Loucy (cell line): ENCODE measurements at regions not wholly inside any gene's neighbourhood (a gene's known extent, or its start where the extent isn't known, plus 50 kb on each side); places are given as distances from the start of the nearest gene placed in this dataset.

Experiments used
- H2AFZ ChIP-seq: fragments of 200-600 bp; sonication (generic); 2 replicates; pipeline ENCODE4 v1.6.0; 2016; ENCODE audit warnings: antibody characterized with exemption, mild to moderate bottlenecking, low read length, moderate library complexity
- H3F3A ChIP-seq: fragments of 200-600 bp; 2 replicates; pipeline ENCODE4 v1.6.0; 2016; ENCODE audit warnings: antibody characterized with exemption, low read depth, mild to moderate bottlenecking
- H3K27me3 ChIP-seq: fragments of 200-600 bp; sonication (generic); 2 replicates; pipeline ENCODE4 v1.6.1; 2014; ENCODE audit warnings: low read length, mild to moderate bottlenecking; ENCODE audit not compliant: insufficient read depth, poor library complexity, severe bottlenecking
- H3K36me3 ChIP-seq: fragments of 200-600 bp; sonication (generic); 2 replicates; pipeline ENCODE4 v1.6.1; 2016; ENCODE audit warnings: low read length; ENCODE audit not compliant: insufficient read depth
- H3K4me1 ChIP-seq: fragments of 200-600 bp; sonication (generic); 2 replicates; pipeline ENCODE4 v1.5.1; 2014; ENCODE audit warnings: low read length, mild to moderate bottlenecking; ENCODE audit not compliant: insufficient read depth, poor library complexity, severe bottlenecking
- H3K4me2 ChIP-seq: fragments of 200-600 bp; sonication (generic); 2 replicates; pipeline ENCODE4 v1.6.0; 2014; ENCODE audit warnings: antibody characterized with exemption, low read length, low read depth, mild to moderate bottlenecking; ENCODE audit not compliant: poor library complexity, severe bottlenecking
- H3K4me3 ChIP-seq: fragments of 200-600 bp; sonication (generic); 2 replicates; pipeline ENCODE4 v1.5.1; 2014; ENCODE audit warnings: low read length, mild to moderate bottlenecking, mixed read lengths; ENCODE audit not compliant: poor library complexity, severe bottlenecking
- H3K79me2 ChIP-seq: fragments of 200-600 bp; sonication (generic); 2 replicates; pipeline ENCODE4 v1.6.1; 2014; ENCODE audit warnings: low read length; ENCODE audit not compliant: insufficient read depth
- H3K9ac ChIP-seq: fragments of 200-600 bp; sonication (generic); 2 replicates; pipeline ENCODE4 v1.6.0; 2014; ENCODE audit warnings: mild to moderate bottlenecking, low read depth, low read length, moderate library complexity; ENCODE audit not compliant: poor library complexity, severe bottlenecking
- H3K9me2 ChIP-seq: fragments of 200-600 bp; sonication (generic); replicated peaks from 2 replicates; pipeline ENCODE4 v1.6.1; 2016; ENCODE audit warnings: low read depth, low read length, mixed read lengths
- H3K9me3 ChIP-seq: fragments of 200-600 bp; sonication (generic); 2 replicates; pipeline ENCODE4 v1.6.1; 2014; ENCODE audit warnings: mild to moderate bottlenecking, antibody characterized with exemption, low read length, low read depth; ENCODE audit not compliant: insufficient read depth
- H4K20me1 ChIP-seq: fragments of 200-600 bp; sonication (generic); 2 replicates; pipeline ENCODE4 v1.6.0; 2014; ENCODE audit warnings: antibody characterized with exemption, low read length, mild to moderate bottlenecking; ENCODE audit not compliant: insufficient read depth, poor library complexity, severe bottlenecking
- EZH2phosphoT487 ChIP-seq: fragments of 200-600 bp; IDR thresholded peaks from 2 replicates; pipeline ENCODE4 v1.6.1; 2018; ENCODE audit warnings: antibody characterized with exemption, mild to moderate bottlenecking, moderate library complexity, borderline replicate concordance
- TF ChIP-seq, protein P1 (sequence below): fragments of 200-600 bp; sonication (generic); conservative IDR thresholded peaks from 2 replicates; pipeline ENCODE4 v1.5.1; 2014; ENCODE audit warnings: mild to moderate bottlenecking, antibody characterized with exemption, low read length

GRCh38 chr5:107010060-107010459, 660.7 kb downstream of the EFNA5 start:
- Histone ChIP-seq H3K4me3 (no peak overlapping the region), H3K9ac (no peak overlapping the region), H3K79me2 (no peaks in the 10 kb centered on the region), H3K4me2 (no peak overlapping the region), H3K36me3 (no peaks in the 10 kb centered on the region), H3K27me3 (no peaks in the 10 kb centered on the region), H3K9me3 (no peaks in the 10 kb centered on the region), H4K20me1 (no peaks in the 10 kb centered on the region), H3K4me1 (no peaks in the 10 kb centered on the region), H3K9me2 (no peaks in the 10 kb centered on the region), H2AFZ (no peak overlapping the region), H3F3A (no peaks in the 10 kb centered on the region)
- TF ChIP-seq, protein P1, sequence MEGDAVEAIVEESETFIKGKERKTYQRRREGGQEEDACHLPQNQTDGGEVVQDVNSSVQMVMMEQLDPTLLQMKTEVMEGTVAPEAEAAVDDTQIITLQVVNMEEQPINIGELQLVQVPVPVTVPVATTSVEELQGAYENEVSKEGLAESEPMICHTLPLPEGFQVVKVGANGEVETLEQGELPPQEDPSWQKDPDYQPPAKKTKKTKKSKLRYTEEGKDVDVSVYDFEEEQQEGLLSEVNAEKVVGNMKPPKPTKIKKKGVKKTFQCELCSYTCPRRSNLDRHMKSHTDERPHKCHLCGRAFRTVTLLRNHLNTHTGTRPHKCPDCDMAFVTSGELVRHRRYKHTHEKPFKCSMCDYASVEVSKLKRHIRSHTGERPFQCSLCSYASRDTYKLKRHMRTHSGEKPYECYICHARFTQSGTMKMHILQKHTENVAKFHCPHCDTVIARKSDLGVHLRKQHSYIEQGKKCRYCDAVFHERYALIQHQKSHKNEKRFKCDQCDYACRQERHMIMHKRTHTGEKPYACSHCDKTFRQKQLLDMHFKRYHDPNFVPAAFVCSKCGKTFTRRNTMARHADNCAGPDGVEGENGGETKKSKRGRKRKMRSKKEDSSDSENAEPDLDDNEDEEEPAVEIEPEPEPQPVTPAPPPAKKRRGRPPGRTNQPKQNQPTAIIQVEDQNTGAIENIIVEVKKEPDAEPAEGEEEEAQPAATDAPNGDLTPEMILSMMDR, result no peak
- no peak for TF ChIP-seq EZH2phosphoT487

GRCh38 chr5:107005653-107006052, 665.1 kb downstream of the EFNA5 start:
- Histone ChIP-seq H3K9me3 (no peaks in the 10 kb centered on the region), H3K9me2 (no peaks in the 10 kb centered on the region), H3K4me3 (no peak overlapping the region), H3K27me3 (no peaks in the 10 kb centered on the region), H4K20me1 (no peaks in the 10 kb centered on the region), H3K4me1 (no peaks in the 10 kb centered on the region), H3F3A (no peaks in the 10 kb centered on the region), H3K4me2 (no peak overlapping the region), H3K36me3 (no peaks in the 10 kb centered on the region), H2AFZ (no peak overlapping the region), H3K9ac (no peak overlapping the region), H3K79me2 (no peaks in the 10 kb centered on the region)
- no peak for TF ChIP-seq EZH2phosphoT487
- TF ChIP-seq, protein P1, result no peak

DNA sequence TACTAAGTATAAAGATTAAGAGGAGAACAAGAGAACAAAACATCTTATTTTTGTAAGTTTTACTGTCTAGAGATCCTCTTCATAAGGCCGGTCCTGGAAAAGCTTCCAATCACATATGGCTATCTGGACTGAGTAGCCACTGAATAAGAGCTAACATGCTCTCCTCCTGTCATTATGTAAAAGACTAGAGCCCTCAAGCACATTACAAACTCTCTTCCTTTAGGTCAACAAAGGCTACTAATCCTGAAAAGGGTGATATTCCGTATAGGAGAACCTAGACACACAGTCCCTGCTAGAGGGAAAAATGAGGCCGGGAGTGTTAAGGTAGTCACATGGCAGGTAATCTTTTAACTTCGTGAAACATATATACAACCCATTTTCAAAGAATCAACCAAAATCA, 665.6 kb downstream of the EFNA5 start:
- no peaks in the 10 kb centered on the region for H3K36me3 ChIP-seq
- no peak overlapping the region for H2AFZ ChIP-seq
- no peaks in the 10 kb centered on the region for H3K9me2 ChIP-seq
- H3K9me3 ChIP-seq, result no peaks in the 10 kb centered on the region
- no peaks in the 10 kb centered on the region for H3K27me3 ChIP-seq
- no peak for TF ChIP-seq EZH2phosphoT487
- TF ChIP-seq, protein P1, result no peak
- H3K79me2 ChIP-seq, result no peaks in the 10 kb centered on the region
- H3F3A ChIP-seq, result no peaks in the 10 kb centered on the region
- no peak overlapping the region for H3K4me2 ChIP-seq
- no peak overlapping the region for H3K4me3 ChIP-seq
- no peaks in the 10 kb centered on the region for H4K20me1 ChIP-seq
- no peaks in the 10 kb centered on the region for H3K4me1 ChIP-seq
- no peak overlapping the region for H3K9ac ChIP-seq
